Astrocyte of the cerebellum (primary cell): ENCODE measurements at regions not wholly inside any gene's neighbourhood (a gene's known extent, or its start where the extent isn't known, plus 50 kb on each side); places are given as distances from the start of the nearest gene placed in this dataset.

Source experiments
- DNase-seq: peaks from one replicate; pipeline ENCODE4 v3.0.0-alpha.2; 2011; ENCODE audit warnings: low read depth
- H3K4me3 ChIP-seq: 2 replicates; pipeline ENCODE4 v1.5.1; 2011; ENCODE audit warnings: mild to moderate bottlenecking, low read depth, low read length, moderate library complexity
- in situ Hi-C: cut with HindIII; loops from 2 replicates; pipeline ENCODE4 v1.10.0; 2017; ENCODE audit warnings: low sequenced_read_pairs
- TF ChIP-seq, protein P1 (sequence below): IDR thresholded peaks from 2 replicates; pipeline ENCODE4 v1.5.1; 2012; ENCODE audit warnings: low read length, low read depth, moderate library complexity, mild to moderate bottlenecking; ENCODE audit errors: missing control alignments

DNA sequence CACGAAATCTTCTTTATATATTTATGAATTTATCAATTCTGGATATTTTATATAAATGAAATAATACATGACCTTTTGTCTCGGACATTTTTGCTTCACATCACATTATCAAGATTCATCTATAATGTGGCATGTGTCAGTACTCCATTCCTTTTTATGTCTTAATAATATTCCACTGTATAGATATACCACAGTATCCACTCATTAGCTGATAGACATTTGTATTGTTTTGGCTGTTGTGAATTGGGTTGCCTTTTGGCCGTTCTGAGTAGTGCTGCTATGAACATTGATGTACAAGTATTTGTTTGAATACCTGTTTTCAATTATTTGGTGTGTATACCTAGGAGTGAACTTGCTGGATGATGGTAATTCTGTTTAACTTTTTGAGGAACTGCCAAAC lies 323.8 kb upstream of the CA10 start:
- in situ Hi-C loops: no loop called here
- H3K4me3 ChIP-seq: no peak overlapping the region
- TF ChIP-seq, protein P1, sequence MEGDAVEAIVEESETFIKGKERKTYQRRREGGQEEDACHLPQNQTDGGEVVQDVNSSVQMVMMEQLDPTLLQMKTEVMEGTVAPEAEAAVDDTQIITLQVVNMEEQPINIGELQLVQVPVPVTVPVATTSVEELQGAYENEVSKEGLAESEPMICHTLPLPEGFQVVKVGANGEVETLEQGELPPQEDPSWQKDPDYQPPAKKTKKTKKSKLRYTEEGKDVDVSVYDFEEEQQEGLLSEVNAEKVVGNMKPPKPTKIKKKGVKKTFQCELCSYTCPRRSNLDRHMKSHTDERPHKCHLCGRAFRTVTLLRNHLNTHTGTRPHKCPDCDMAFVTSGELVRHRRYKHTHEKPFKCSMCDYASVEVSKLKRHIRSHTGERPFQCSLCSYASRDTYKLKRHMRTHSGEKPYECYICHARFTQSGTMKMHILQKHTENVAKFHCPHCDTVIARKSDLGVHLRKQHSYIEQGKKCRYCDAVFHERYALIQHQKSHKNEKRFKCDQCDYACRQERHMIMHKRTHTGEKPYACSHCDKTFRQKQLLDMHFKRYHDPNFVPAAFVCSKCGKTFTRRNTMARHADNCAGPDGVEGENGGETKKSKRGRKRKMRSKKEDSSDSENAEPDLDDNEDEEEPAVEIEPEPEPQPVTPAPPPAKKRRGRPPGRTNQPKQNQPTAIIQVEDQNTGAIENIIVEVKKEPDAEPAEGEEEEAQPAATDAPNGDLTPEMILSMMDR: no peak
- no peak for DNase-seq

DNA sequence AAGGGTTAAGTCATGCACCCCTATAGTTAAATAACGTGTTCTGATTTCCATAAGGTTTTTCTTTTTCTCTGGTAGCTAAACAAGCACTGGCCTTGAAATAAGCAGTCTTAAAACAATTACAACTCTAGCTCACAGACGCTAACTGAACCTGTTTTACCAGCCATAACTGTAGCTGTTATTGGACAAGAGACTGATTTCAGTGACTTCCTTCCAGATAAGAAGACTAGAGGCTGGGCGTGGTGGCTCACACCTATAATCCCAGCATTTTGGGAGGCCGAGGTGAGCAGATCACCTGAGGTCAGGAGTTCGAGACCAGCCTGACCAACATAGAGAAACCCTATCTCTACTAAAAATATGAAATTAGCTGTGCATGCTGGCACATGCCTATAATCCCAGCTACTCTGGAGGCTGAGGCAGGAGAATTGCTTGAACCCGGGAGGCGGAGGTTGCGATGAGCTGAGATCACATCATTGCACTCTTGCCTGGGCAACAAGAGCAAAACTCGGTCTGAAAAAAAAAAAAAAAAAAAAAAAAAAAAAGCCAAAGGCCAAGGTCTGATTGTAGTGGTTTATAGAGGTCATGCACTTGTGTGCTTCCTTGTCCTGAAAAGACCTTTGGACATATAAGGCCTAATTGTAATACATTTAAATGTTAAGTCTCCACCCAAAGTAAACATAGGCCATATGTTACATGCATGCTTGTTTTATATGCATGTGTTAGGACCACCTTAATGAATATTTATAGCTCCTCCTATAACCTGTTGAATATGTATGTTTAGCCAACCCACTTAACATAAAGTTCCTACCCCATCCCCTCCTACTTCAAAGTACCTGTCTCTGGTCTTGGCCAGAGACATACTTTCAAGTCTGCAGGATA lies 319.5 kb upstream of the CA10 start:
- TF ChIP-seq, protein P1: no peak
- in situ Hi-C loops: no loop called here
- no peak overlapping the region for H3K4me3 ChIP-seq
- no peak for DNase-seq

DNA sequence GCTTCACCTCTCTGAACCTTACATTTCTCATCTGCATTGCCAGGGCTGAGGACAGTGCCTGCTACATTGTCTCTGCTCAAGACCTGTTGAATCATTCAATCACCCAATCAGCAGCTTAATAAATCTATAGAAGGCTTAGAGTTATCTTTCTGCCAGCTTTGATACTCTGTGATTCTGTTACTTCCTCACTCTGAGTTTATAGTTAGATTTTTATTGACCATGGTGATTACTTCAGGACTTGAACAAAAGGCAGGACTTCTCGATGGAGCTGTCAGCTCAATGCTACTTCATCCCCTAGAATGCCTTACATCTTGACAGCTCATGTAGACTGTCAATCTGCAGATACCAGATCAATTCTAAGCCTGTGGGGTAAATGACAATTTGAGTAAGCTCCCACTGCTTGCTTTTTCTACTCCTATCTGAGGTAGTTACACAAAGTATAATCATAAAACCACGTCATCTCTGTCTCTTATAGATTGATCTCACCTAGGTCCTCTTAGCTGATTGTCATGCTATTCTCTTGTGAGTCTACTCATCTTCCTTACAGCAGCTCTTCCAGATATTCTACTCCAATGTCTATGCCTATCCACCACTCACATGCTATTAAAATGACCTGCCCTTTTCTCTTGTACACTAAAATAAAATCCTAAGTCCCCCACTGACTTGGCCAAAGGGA lies 318.3 kb upstream of the CA10 start:
- in situ Hi-C loops: no loop called here
- TF ChIP-seq, protein P1: no peak
- no peak overlapping the region for H3K4me3 ChIP-seq
- DNase-seq: no peak

DNA sequence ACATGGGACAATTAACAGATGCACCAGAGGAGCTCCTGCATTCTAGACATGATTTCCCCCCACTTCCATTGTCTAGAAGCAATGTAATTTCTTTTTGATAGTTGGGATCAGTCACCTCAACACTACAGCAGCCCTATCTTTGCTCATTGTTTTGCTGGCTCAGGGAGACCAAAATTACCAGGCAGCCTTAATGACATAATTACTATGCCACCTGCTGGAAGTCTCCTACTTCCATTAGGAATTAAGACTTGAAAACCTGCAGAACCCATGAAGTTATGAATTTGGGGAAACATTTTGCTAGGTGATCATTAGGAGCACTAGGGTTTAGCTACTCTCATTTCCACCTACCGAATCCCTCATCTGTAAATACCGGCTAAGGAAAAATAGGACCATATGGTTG lies 312.0 kb upstream of the CA10 start:
- in situ Hi-C loops: no loop called here
- H3K4me3 ChIP-seq: no peak overlapping the region
- TF ChIP-seq, protein P1: no peak
- DNase-seq: no peak

DNA sequence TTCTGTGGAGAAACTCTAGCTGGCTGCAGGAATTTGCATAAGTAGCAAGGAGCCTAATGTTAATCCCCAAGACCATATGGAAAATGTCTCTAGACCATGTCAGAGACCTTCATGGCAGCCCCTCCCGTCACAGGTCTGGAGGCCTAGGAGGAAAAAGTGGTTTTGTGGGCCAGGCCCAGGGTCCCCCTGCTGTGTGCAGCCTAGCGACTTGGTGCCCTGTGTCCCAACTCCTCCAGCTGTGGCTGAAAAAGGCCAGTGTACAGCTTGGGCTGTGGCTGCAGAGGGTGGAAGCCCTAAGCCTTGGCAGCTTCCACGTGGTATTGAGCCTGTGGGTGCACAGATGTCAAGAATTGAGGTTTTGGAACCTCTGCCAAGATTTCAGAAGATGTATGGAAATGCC lies 306.9 kb upstream of the CA10 start:
- in situ Hi-C loops: no loop called here

DNA sequence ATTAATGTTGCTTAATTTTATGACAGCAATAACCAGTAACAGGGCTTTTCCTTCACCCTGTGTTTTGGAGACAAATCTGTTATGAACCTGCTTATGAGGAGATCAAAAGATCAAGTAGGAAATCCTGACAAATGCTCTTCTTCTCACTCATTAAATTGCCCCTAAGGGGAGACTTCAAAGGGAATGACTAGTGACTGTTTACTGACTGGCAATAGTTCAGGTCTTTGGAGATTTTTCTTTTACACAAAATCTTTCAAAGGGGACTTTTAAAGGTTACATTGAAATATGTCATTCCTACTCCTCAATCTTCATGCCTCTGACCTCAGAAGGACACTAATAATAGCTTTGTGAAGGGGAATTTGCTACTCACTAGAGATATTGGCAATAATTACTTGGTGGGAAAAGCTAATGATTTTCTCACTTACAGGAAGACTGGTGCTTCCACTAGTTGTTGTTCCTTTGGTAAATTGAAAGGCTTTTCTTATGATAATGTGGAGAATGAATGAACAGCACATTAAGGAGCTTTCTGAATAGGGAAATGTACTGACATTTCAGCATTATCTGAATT lies 292.9 kb upstream of the CA10 start:
- TF ChIP-seq, protein P1: no peak
- no peak for DNase-seq
- in situ Hi-C loops: no loop called here
- no peak overlapping the region for H3K4me3 ChIP-seq

More for the DNA sequence above, 306.9 kb upstream of the CA10 start:
- TF ChIP-seq, protein P1: no peak
- H3K4me3 ChIP-seq: no peak overlapping the region
- no peak for DNase-seq
